Panc1 (cell line): ENCODE measurements at regions not wholly inside any gene's neighbourhood (a gene's known extent, or its start where the extent isn't known, plus 50 kb on each side); places are given as distances from the start of the nearest gene placed in this dataset.

Source experiments
- ATAC-seq: fragments of 200-7000 bp; cut with Tn5 transposase; 2 replicates; pipeline ENCODE4 v1.9.1; 2020; ENCODE audit warnings: mild to moderate bottlenecking, moderate library complexity
- BruUV-seq: library from RNA; stranded (reverse); fragments of 400-500 nt; replicated peaks from 2 replicates; lab custom pipeline; 2021; lab: Mats Ljungman, UMichigan
- CTCF ChIA-PET: fragments of 300-600 bp; sonication (Branson Sonifier 250); formaldehyde crosslinking; loops from one replicate; lab custom pipeline; 2022; ENCODE audit warnings: antibody characterized with exemption; lab: Charles Lee
- POLR2A ChIA-PET: fragments of 300-600 bp; sonication (Branson Sonifier 250); formaldehyde crosslinking; loops from one replicate; lab custom pipeline; 2022; ENCODE audit warnings: antibody characterized with exemption; lab: Charles Lee
- DNase-seq: peaks from one replicate; pipeline ENCODE4 v3.0.0-alpha.2; 2010; ENCODE audit warnings: low read depth, low spot score
- H3K27ac ChIP-seq: 2 replicates; pipeline ENCODE4 v1.5.1; 2011; ENCODE audit warnings: mild to moderate bottlenecking, low read length, inconsistent platforms
- H3K27me3 ChIP-seq: fragments of 200-500 bp; sonication (Bioruptor generic); 2 replicates; pipeline ENCODE4 v1.6.0; 2014; ENCODE audit warnings: low read length, inconsistent platforms; ENCODE audit not compliant: control insufficient read depth, insufficient read depth
- H3K36me3 ChIP-seq: fragments of 200-500 bp; sonication (Bioruptor generic); 2 replicates; pipeline ENCODE4 v1.5.1; 2014; ENCODE audit warnings: inconsistent platforms, mild to moderate bottlenecking, low read length, moderate library complexity; ENCODE audit not compliant: control insufficient read depth, insufficient read depth
- H3K4me1 ChIP-seq: 2 replicates; pipeline ENCODE4 v1.5.1; 2011; ENCODE audit warnings: inconsistent platforms, mild to moderate bottlenecking, low read length, moderate library complexity; ENCODE audit not compliant: control insufficient read depth, insufficient read depth
- H3K4me3 ChIP-seq, 2 experiments: 2 replicates each; pipeline ENCODE4 v1.5.1; 2011 to 2012; ENCODE audit warnings: low read depth in 2 of 2, low read length in 2 of 2, mild to moderate bottlenecking in 2 of 2, inconsistent platforms in 1 of 2, moderate library complexity in 1 of 2
- H3K9me3 ChIP-seq: fragments of 200-500 bp; sonication (Bioruptor generic); 2 replicates; pipeline ENCODE4 v1.5.1; 2014; ENCODE audit warnings: low read depth, mild to moderate bottlenecking, inconsistent platforms, low read length, moderate library complexity; ENCODE audit not compliant: control insufficient read depth, insufficient read depth
- POLR2AphosphoS5 ChIP-seq: IDR thresholded peaks from 2 replicates; pipeline ENCODE4 v1.6.1; 2012; ENCODE audit warnings: mild to moderate bottlenecking, low read depth, low read length, moderate library complexity
- SIN3A ChIP-seq: IDR thresholded peaks from 2 replicates; pipeline ENCODE4 v1.6.1; 2012; ENCODE audit warnings: low read depth, mild to moderate bottlenecking, low read length, moderate library complexity, borderline replicate concordance; ENCODE audit not compliant: insufficient read depth
- TCF7L2 ChIP-seq: IDR thresholded peaks from 2 replicates; pipeline ENCODE4 v1.6.1; 2011; ENCODE audit warnings: mild to moderate bottlenecking, low read depth, low read length, inconsistent platforms
- in situ Hi-C: cut with HindIII; loops from 2 replicates; pipeline ENCODE4 v1.10.0; 2016; ENCODE audit warnings: low sequenced_read_pairs, low pct_unique_long_range_greater_than_20kb
- intact Hi-C: fragments of 100-400 bp; cut with micrococcal nuclease; formaldehyde crosslinking; loops from one replicate; pipeline ENCODE4 v1.10.0; 2022; ENCODE audit not compliant: unreplicated experiment
- TF ChIP-seq, protein P1 (sequence below), 2 experiments: IDR thresholded peaks; 2 replicates each; pipeline ENCODE4 v1.6.1; 2011 to 2012; ENCODE audit warnings: low read depth in 2 of 2, control low read depth in 1 of 2, low read length in 1 of 2, mild to moderate bottlenecking in 1 of 2, moderate library complexity in 1 of 2; ENCODE audit not compliant: insufficient read depth in 1 of 2
- TF ChIP-seq, protein P2 (sequence below): fragments of 450-650 bp; IDR thresholded peaks from 2 replicates; pipeline ENCODE4 v1.5.1; 2017; ENCODE audit warnings: mild to moderate bottlenecking

DNA sequence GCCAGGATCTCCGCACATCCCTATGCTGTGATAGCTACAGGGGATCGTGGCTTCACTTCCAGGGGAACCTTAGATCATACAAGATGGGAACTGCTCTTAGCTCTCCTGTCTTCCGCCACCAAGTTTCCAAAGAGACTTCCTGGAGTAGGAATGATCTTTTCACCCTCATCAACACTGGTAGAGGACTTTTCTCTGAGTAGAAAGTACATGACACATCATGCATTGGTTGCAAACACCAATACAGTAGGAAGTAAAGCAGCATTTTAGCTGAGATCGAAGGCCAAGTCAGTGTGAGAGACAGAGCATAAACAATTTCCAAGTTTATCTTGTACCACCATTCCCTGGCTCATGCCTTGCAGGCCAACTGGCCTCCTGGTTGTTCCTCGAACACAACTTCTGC is 113.1 kb upstream of the NEDD9 start:
- in situ Hi-C loops (no loop called here), intact Hi-C loops (no loop called here)
- no peaks in the 10 kb centered on the region; the same call in 1 of the 2 replicates for H3K27me3 ChIP-seq
- no peaks in the 10 kb centered on the region for H3K36me3 ChIP-seq
- POLR2A ChIA-PET = no interaction called here
- no peaks in the 10 kb centered on the region for H3K4me1 ChIP-seq
- no peak for DNase-seq
- TF ChIP-seq POLR2AphosphoS5 = no peak
- TF ChIP-seq, protein P1, sequence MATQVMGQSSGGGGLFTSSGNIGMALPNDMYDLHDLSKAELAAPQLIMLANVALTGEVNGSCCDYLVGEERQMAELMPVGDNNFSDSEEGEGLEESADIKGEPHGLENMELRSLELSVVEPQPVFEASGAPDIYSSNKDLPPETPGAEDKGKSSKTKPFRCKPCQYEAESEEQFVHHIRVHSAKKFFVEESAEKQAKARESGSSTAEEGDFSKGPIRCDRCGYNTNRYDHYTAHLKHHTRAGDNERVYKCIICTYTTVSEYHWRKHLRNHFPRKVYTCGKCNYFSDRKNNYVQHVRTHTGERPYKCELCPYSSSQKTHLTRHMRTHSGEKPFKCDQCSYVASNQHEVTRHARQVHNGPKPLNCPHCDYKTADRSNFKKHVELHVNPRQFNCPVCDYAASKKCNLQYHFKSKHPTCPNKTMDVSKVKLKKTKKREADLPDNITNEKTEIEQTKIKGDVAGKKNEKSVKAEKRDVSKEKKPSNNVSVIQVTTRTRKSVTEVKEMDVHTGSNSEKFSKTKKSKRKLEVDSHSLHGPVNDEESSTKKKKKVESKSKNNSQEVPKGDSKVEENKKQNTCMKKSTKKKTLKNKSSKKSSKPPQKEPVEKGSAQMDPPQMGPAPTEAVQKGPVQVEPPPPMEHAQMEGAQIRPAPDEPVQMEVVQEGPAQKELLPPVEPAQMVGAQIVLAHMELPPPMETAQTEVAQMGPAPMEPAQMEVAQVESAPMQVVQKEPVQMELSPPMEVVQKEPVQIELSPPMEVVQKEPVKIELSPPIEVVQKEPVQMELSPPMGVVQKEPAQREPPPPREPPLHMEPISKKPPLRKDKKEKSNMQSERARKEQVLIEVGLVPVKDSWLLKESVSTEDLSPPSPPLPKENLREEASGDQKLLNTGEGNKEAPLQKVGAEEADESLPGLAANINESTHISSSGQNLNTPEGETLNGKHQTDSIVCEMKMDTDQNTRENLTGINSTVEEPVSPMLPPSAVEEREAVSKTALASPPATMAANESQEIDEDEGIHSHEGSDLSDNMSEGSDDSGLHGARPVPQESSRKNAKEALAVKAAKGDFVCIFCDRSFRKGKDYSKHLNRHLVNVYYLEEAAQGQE (IDR thresholded peaks at IDR 0.05; ENCODE audit: insufficient read depth in 1 of 2, low read depth in 2 of 2, low read length in 1 of 2) = no peak
- TF ChIP-seq TCF7L2 = no peak
- no peak for TF ChIP-seq SIN3A
- TF ChIP-seq, protein P2, sequence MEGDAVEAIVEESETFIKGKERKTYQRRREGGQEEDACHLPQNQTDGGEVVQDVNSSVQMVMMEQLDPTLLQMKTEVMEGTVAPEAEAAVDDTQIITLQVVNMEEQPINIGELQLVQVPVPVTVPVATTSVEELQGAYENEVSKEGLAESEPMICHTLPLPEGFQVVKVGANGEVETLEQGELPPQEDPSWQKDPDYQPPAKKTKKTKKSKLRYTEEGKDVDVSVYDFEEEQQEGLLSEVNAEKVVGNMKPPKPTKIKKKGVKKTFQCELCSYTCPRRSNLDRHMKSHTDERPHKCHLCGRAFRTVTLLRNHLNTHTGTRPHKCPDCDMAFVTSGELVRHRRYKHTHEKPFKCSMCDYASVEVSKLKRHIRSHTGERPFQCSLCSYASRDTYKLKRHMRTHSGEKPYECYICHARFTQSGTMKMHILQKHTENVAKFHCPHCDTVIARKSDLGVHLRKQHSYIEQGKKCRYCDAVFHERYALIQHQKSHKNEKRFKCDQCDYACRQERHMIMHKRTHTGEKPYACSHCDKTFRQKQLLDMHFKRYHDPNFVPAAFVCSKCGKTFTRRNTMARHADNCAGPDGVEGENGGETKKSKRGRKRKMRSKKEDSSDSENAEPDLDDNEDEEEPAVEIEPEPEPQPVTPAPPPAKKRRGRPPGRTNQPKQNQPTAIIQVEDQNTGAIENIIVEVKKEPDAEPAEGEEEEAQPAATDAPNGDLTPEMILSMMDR = no peak
- no peak overlapping the region for H3K27ac ChIP-seq
- H3K4me3 ChIP-seq = no peak overlapping the region
- CTCF ChIA-PET = no interaction called here
- BruUV-seq = no TSS peak
- H3K9me3 ChIP-seq = no peaks in the 10 kb centered on the region
- ATAC-seq = no peak

DNA sequence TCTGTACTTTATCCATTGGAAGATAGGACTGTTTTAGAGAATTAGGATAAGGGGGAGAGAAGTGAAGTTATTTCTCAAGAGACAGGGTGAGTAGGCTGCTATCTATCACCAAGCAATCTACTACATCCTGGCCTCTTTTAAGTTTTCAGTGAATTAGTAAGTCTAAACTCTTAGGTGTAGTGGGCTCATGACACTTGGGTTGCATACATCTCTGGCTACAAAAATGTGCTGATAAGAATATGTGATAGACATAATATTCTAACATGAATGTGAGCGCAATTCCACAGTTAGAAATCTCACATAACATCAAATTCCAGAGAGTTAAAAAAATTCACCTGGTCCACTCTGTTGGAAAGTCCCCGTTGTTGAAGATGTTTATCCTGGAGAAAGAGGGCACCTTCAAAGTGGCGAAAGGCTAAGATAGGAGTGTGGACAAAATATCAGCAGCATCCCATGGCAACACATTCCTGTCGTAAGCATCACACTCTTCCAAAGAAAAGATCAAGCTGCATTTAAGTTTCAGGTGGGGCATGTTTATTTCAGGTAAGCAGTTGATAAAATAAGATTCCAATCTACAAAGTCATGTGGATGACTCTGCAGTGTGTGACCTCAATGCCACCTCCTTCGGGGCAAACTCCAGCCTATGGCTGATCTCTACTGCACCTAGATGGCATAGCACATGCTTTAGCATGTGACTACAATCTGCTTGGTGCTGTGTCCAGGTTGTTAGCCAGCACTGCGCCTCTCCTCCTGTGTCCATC is 111.7 kb upstream of the NEDD9 start:
- H3K27ac ChIP-seq = no peak overlapping the region
- CTCF ChIA-PET = no interaction called here
- DNase-seq = no peak
- H3K4me3 ChIP-seq = no peak overlapping the region
- in situ Hi-C loops = no loop called here
- H3K36me3 ChIP-seq = no peaks in the 10 kb centered on the region
- no peaks in the 10 kb centered on the region for H3K4me1 ChIP-seq
- POLR2A ChIA-PET = no interaction called here
- no peaks in the 10 kb centered on the region; the same call in 1 of the 2 replicates for H3K27me3 ChIP-seq
- intact Hi-C loops = no loop called here
- BruUV-seq = no TSS peak
- no peak for TF ChIP-seq TCF7L2
- TF ChIP-seq, protein P2 = no peak
- TF ChIP-seq, protein P1 (IDR thresholded peaks at IDR 0.05; ENCODE audit: insufficient read depth in 1 of 2, low read depth in 2 of 2, low read length in 1 of 2) = no peak
- no peak for TF ChIP-seq POLR2AphosphoS5
- no peak for TF ChIP-seq SIN3A
- no peak for ATAC-seq
- H3K9me3 ChIP-seq = no peaks in the 10 kb centered on the region
